IMR-90 (cell line): ENCODE measurements at regions not wholly inside any gene's neighbourhood (a gene's known extent, or its start where the extent isn't known, plus 50 kb on each side); places are given as distances from the start of the nearest gene placed in this dataset.

Source experiments
- ATAC-seq: fragments of 200-7000 bp; cut with Tn5 transposase; 2 replicates; pipeline ENCODE4 v1.9.1; 2020; ENCODE audit warnings: low read depth, mild to moderate bottlenecking, moderate library complexity
- BruUV-seq: library from RNA; stranded (reverse); fragments of 400-500 nt; replicated peaks from 2 replicates; lab custom pipeline; 2021; lab: Mats Ljungman, UMichigan
- CTCF ChIA-PET: fragments of 300-600 bp; formaldehyde crosslinking; extraction: SDS; loops from one replicate; lab custom pipeline; 2021; ENCODE audit warnings: antibody characterized with exemption; lab: Yijun Ruan, JAX
- POLR2A ChIA-PET: fragments of 300-600 bp; sonication (Branson Sonifier 250); formaldehyde crosslinking; loops from one replicate; lab custom pipeline; 2022; ENCODE audit warnings: antibody characterized with exemption; ENCODE audit not compliant: unreplicated experiment; lab: Charles Lee
- DNase-seq: peaks from one replicate; pipeline ENCODE4 v3.0.0; 2013
- H2AFZ ChIP-seq: replicated peaks from 2 replicates; pipeline ENCODE3; 2013; ENCODE audit warnings: low read length, mild to moderate bottlenecking; ENCODE audit not compliant: poor library complexity
- H2AK5ac ChIP-seq: 2 replicates; pipeline ENCODE4 v1.6.1; 2013; ENCODE audit warnings: low read depth, low read length, inconsistent platforms
- H2AK9ac ChIP-seq: replicated peaks from 2 replicates; pipeline ENCODE3; 2013; ENCODE audit warnings: mild to moderate bottlenecking, low read depth, low read length, moderate library complexity; ENCODE audit not compliant: poor library complexity
- H2BK120ac ChIP-seq: 2 replicates; pipeline ENCODE4 v1.6.1; 2013; ENCODE audit warnings: low read depth, low read length, inconsistent platforms
- H2BK15ac ChIP-seq: 3 replicates; pipeline ENCODE4 v1.6.1; 2013; ENCODE audit warnings: low read depth, low read length, inconsistent platforms
- H2BK20ac ChIP-seq: 2 replicates; pipeline ENCODE4 v1.6.1; 2013; ENCODE audit warnings: low read depth, mild to moderate bottlenecking, inconsistent platforms, low read length, moderate library complexity
- H2BK5ac ChIP-seq: 2 replicates; pipeline ENCODE4 v1.6.1; 2013; ENCODE audit warnings: mild to moderate bottlenecking, low read depth, low read length, inconsistent platforms; ENCODE audit not compliant: poor library complexity, severe bottlenecking
- H3K14ac ChIP-seq: replicated peaks from 2 replicates; pipeline ENCODE4 v1.6.1; 2013; ENCODE audit warnings: low read depth, low read length, inconsistent platforms
- H3K18ac ChIP-seq: 2 replicates; pipeline ENCODE4 v1.6.1; 2013; ENCODE audit warnings: low read depth, low read length, control low read depth
- H3K23ac ChIP-seq: 2 replicates; pipeline ENCODE4 v1.6.1; 2013; ENCODE audit warnings: low read depth, low read length, inconsistent platforms
- H3K27ac ChIP-seq: 2 replicates; pipeline ENCODE4 v1.5.1; 2013; ENCODE audit warnings: mild to moderate bottlenecking, control low read depth, low read length; ENCODE audit not compliant: insufficient read depth
- H3K27me3 ChIP-seq: 2 replicates; pipeline ENCODE4 v1.6.1; 2013; ENCODE audit warnings: low read length; ENCODE audit not compliant: control insufficient read depth, insufficient read depth
- H3K36me3 ChIP-seq: 2 replicates; pipeline ENCODE4 v1.6.1; 2013; ENCODE audit warnings: low read length, mixed read lengths; ENCODE audit not compliant: control insufficient read depth, insufficient read depth
- H3K4ac ChIP-seq: 2 replicates; pipeline ENCODE4 v1.6.1; 2013; ENCODE audit warnings: low read depth, low read length, inconsistent platforms
- H3K4me1 ChIP-seq: 2 replicates; pipeline ENCODE4 v1.6.1; 2013; ENCODE audit warnings: low read length, mixed read lengths; ENCODE audit not compliant: control insufficient read depth, insufficient read depth
- H3K4me2 ChIP-seq: 2 replicates; pipeline ENCODE4 v1.6.1; 2013; ENCODE audit warnings: low read depth, mild to moderate bottlenecking, control low read depth, low read length, moderate library complexity
- H3K4me3 ChIP-seq: 2 replicates; pipeline ENCODE4 v1.5.1; 2013; ENCODE audit warnings: low read depth, mild to moderate bottlenecking, control low read depth, low read length, moderate library complexity; ENCODE audit not compliant: insufficient read depth
- H3K56ac ChIP-seq: 2 replicates; pipeline ENCODE4 v1.6.1; 2013; ENCODE audit warnings: low read length, inconsistent platforms; ENCODE audit not compliant: insufficient read depth; ENCODE audit errors: extremely low read depth
- H3K79me1 ChIP-seq, 2 experiments: 2 replicates each; pipeline ENCODE4 v1.6.1; 2013; ENCODE audit warnings: low read length in 2 of 2, inconsistent platforms in 1 of 2, low read depth in 1 of 2
- H3K9ac ChIP-seq: 2 replicates; pipeline ENCODE4 v1.6.1; 2013; ENCODE audit warnings: low read depth, low read length, control low read depth
- H3K9me1 ChIP-seq: 2 replicates; pipeline ENCODE4 v1.6.1; 2013; ENCODE audit warnings: low read length, inconsistent platforms; ENCODE audit not compliant: insufficient read depth
- H3K9me3 ChIP-seq: 2 replicates; pipeline ENCODE4 v1.6.1; 2013; ENCODE audit warnings: low read length; ENCODE audit not compliant: control insufficient read depth, insufficient read depth
- H4K20me1 ChIP-seq: 2 replicates; pipeline ENCODE4 v1.6.1; 2013; ENCODE audit warnings: low read length, inconsistent platforms; ENCODE audit not compliant: insufficient read depth
- H4K5ac ChIP-seq: 2 replicates; pipeline ENCODE4 v1.6.1; 2013; ENCODE audit warnings: mild to moderate bottlenecking, low read depth, low read length, control low read depth
- H4K8ac ChIP-seq, 2 experiments: 2 replicates each; pipeline ENCODE4 v1.6.1; 2013; ENCODE audit warnings: low read depth in 2 of 2, low read length in 2 of 2, control low read depth in 1 of 2, inconsistent platforms in 1 of 2
- H4K91ac ChIP-seq: 2 replicates; pipeline ENCODE4 v1.6.1; 2013; ENCODE audit warnings: low read depth, low read length, inconsistent platforms; ENCODE audit not compliant: insufficient read depth
- BHLHE40 ChIP-seq: fragments of 150-350 bp; IDR thresholded peaks from 2 replicates; pipeline ENCODE4 v1.6.1; 2016; ENCODE audit warnings: mild to moderate bottlenecking, low read depth, low read length
- CEBPB ChIP-seq: IDR thresholded peaks from 2 replicates; pipeline ENCODE4 v1.6.1; 2012; ENCODE audit warnings: low read depth, low read length, improper control_type of control experiment
- FOS ChIP-seq: fragments of 150-350 bp; IDR thresholded peaks from 2 replicates; pipeline ENCODE4 v1.6.1; 2016; ENCODE audit warnings: low read depth, low read length
- MAZ ChIP-seq: IDR thresholded peaks from 2 replicates; pipeline ENCODE4 v1.6.1; 2012; ENCODE audit warnings: low read depth, mild to moderate bottlenecking, low read length, improper control_type of control experiment, moderate library complexity, borderline replicate concordance
- NFE2L2 ChIP-seq: fragments of 150-350 bp; IDR thresholded peaks from 2 replicates; pipeline ENCODE4 v1.6.1; 2016; ENCODE audit warnings: low read depth, mild to moderate bottlenecking, low read length
- POLR2A ChIP-seq: IDR thresholded peaks from 2 replicates; pipeline ENCODE4 v1.6.1; 2012; ENCODE audit warnings: mild to moderate bottlenecking, low read depth, low read length
- RFX5 ChIP-seq: IDR thresholded peaks from 2 replicates; pipeline ENCODE4 v1.8.0; 2012; ENCODE audit warnings: low read depth, mild to moderate bottlenecking, low read length, moderate library complexity
- WGBS, 2 experiments: methylation state at CpG; one replicate each; pipeline versions ENCODE4 v1.1.5 to v1.1.7; 2013; ENCODE audit warnings: missing lambda C conversion rate in 2 of 2; ENCODE audit not compliant: insufficient read length in 1 of 2; ENCODE audit errors: extremely low coverage in 2 of 2; 5-methylcytosine and 5-hydroxymethylcytosine counted together
- dilution Hi-C: fragments of 300-500 bp; cut with HindIII; formaldehyde crosslinking; loops from one replicate; pipeline ENCODE4 v1.14.3; 2018; ENCODE audit warnings: low sequenced_read_pairs; ENCODE audit not compliant: unreplicated experiment
- in situ Hi-C: fragments of 300-500 bp; cut with MboI; formaldehyde crosslinking; loops from 3 replicates; pipeline ENCODE4 v1.14.3; 2019; ENCODE audit warnings: low sequenced_read_pairs, inconsistent platforms, mixed read lengths
- intact Hi-C: fragments of 100-400 bp; cut with micrococcal nuclease; formaldehyde crosslinking; loops from 2 replicates; pipeline ENCODE4 v1.10.0; 2022
- TF ChIP-seq, protein P1 (sequence below): fragments of 150-350 bp; IDR thresholded peaks from 2 replicates; pipeline ENCODE4 v1.6.1; 2016; ENCODE audit warnings: low read depth, mild to moderate bottlenecking, low read length, moderate library complexity, borderline replicate concordance
- TF ChIP-seq, protein P2 (sequence below): fragments of 150-350 bp; IDR thresholded peaks from 2 replicates; pipeline ENCODE4 v1.6.1; 2017; ENCODE audit warnings: mild to moderate bottlenecking, antibody characterized with exemption, low read length, low read depth

DNA sequence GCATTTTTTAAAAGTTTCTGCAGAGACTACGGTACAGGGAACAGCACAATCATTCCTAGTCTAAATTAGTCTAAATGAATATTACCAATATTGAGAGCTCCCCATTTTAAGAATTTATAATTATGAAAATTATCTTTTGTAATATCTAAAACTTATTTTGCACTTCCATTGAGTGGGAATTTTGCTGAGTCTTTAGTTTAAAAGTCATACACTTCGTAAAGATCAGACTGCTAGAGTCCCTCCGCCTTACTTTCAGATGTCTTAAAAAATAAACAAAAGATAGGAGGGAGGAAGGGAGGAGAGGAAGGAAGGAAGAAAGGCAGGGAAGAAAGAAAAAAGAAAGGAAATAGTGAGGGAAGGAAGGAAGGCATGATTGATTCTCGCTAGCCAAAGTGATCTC is 278.2 kb upstream of the PRDM1 start (continued):
- TF ChIP-seq, protein P1, sequence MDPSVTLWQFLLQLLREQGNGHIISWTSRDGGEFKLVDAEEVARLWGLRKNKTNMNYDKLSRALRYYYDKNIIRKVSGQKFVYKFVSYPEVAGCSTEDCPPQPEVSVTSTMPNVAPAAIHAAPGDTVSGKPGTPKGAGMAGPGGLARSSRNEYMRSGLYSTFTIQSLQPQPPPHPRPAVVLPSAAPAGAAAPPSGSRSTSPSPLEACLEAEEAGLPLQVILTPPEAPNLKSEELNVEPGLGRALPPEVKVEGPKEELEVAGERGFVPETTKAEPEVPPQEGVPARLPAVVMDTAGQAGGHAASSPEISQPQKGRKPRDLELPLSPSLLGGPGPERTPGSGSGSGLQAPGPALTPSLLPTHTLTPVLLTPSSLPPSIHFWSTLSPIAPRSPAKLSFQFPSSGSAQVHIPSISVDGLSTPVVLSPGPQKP, result no peak
- TF ChIP-seq NFE2L2 (no peak), RFX5 (no peak)
- TF ChIP-seq, protein P2, sequence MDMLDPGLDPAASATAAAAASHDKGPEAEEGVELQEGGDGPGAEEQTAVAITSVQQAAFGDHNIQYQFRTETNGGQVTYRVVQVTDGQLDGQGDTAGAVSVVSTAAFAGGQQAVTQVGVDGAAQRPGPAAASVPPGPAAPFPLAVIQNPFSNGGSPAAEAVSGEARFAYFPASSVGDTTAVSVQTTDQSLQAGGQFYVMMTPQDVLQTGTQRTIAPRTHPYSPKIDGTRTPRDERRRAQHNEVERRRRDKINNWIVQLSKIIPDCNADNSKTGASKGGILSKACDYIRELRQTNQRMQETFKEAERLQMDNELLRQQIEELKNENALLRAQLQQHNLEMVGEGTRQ, result no peak

DNA sequence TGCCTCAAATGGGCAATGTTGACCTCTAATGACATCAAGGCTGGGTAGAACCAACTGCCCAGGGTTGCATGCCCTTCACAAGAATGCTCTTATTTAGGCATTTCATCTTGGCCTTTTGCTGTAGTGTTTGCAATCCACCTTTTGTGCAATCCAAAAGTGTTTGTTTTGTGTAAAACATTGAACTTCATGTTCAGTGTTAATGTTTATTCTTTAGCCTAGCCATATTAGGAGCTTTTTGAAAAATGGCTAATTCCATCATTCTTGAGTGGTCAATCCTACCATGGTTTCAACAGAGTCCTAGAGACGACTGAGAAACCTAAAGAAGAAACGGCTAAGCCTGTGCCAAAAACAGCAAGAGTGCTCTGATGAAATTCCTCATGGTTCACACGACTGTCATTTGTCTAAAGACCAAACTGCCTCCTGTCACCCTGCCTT is 279.6 kb upstream of the PRDM1 start:
- Histone ChIP-seq H4K5ac (peak overlapping the region; percentile 44; the same call in 1 of the 2 replicates), H2BK15ac (peak overlapping the region; percentile 90), H3K23ac (peak overlapping the region; percentile 85), H3K9ac (no peak overlapping the region), H3K18ac (peak overlapping the region; percentile 92; the same call in 1 of the 2 replicates), H3K36me3 (no peaks in the 10 kb centered on the region), H3K9me1 (peaks cover 12% of the 10 kb centered on the region), H4K8ac (peak overlapping the region; percentile 32 to 44), H3K79me1 (0 out of 4 replicates have a peak, but pooled peaks cover 0 to 4% of the 10 kb centered on the region in 2 experiments), H4K20me1 (no peaks in the 10 kb centered on the region), H2BK20ac (peak overlapping the region; percentile 91), H3K4me3 (no peak overlapping the region), H2AK5ac (peak overlapping the region; percentile 86), H2AFZ (no peak overlapping the region), H3K14ac (peak overlapping the region; percentile 94), H3K27ac (peak overlapping the region; percentile 20; the same call in 1 of the 2 replicates), H3K4ac (peak overlapping the region; percentile 88), H2AK9ac (no peak overlapping the region), H2BK5ac (peak overlapping the region; percentile 99), H3K4me2 (no peak overlapping the region), H3K27me3 (no peaks in the 10 kb centered on the region), H2BK120ac (peak overlapping the region; percentile 79), H4K91ac (peak overlapping the region; percentile 87), H3K9me3 (peaks cover 4% of the 10 kb centered on the region), H3K4me1 (peaks cover 34% of the 10 kb centered on the region; the same call in 1 of the 2 replicates), H3K56ac (peak overlapping the region; percentile 43; the same call in 1 of the 2 replicates)
- POLR2A ChIA-PET, result no interaction called here
- no TSS peak for BruUV-seq
- TF ChIP-seq BHLHE40 (no peak), NFE2L2 (no peak), CEBPB (peak; percentile 24; the same call in 1 of the 2 replicates), MAZ (no peak), FOS (no peak), POLR2A (no peak)
- ATAC-seq (no peak; the same call in 1 of the 2 replicates), DNase-seq (peak; percentile 64)
- WGBS, 2 experiments, result 27% methylated on average over 2 of the region's 3 CpGs; no CpG with 5 or more reads in 1 of the 2 experiments
- in situ Hi-C loops, result no loop called here
- dilution Hi-C loops, result no loop called here
- intact Hi-C loops, result no loop called here
- CTCF ChIA-PET, result no interaction called here
